GM23338 (cell line): ENCODE measurements at regions not wholly inside any gene's neighbourhood (a gene's known extent, or its start where the extent isn't known, plus 50 kb on each side); places are given as distances from the start of the nearest gene placed in this dataset.

Experiments used
- ATAC-seq: fragments of 200-7000 bp; cut with Tn5 transposase; 3 replicates; pipeline ENCODE4 v1.9.1; 2020
- DNase-seq: peaks from one replicate; pipeline ENCODE4 v3.0.0-alpha.2; 2015; ENCODE audit warnings: low spot score
- H2AFZ ChIP-seq: fragments of 200-600 bp; sonication (generic); 2 replicates; pipeline ENCODE4 v1.8.0; 2016; ENCODE audit warnings: antibody characterized with exemption, mild to moderate bottlenecking, moderate library complexity
- H3F3A ChIP-seq: fragments of 200-600 bp; sonication (generic); replicated peaks from 2 replicates; pipeline ENCODE4 v1.8.0; 2017; ENCODE audit warnings: antibody characterized with exemption, mixed run types, low read depth
- H3K27ac ChIP-seq: fragments of 200-600 bp; sonication (generic); 2 replicates; pipeline ENCODE4 v1.6.1; 2016; ENCODE audit warnings: low read depth
- H3K27me3 ChIP-seq: fragments of 200-600 bp; sonication (generic); 2 replicates; pipeline ENCODE4 v1.8.0; 2016; ENCODE audit warnings: mild to moderate bottlenecking, mixed run types, moderate library complexity; ENCODE audit not compliant: insufficient read depth
- H3K36me3 ChIP-seq: fragments of 200-600 bp; sonication (generic); 2 replicates; pipeline ENCODE4 v1.8.0; 2016; ENCODE audit warnings: mild to moderate bottlenecking; ENCODE audit not compliant: insufficient read depth
- H3K4me1 ChIP-seq: fragments of 200-600 bp; sonication (generic); 2 replicates; pipeline ENCODE4 v1.8.0; 2016; ENCODE audit warnings: mild to moderate bottlenecking, moderate library complexity; ENCODE audit not compliant: insufficient read depth
- H3K4me2 ChIP-seq: fragments of 200-600 bp; sonication (generic); 2 replicates; pipeline ENCODE4 v1.7.1; 2017; ENCODE audit warnings: mixed run types
- H3K4me3 ChIP-seq: fragments of 200-600 bp; sonication (generic); 2 replicates; pipeline ENCODE4 v1.6.1; 2016; ENCODE audit warnings: mixed run types
- H3K79me2 ChIP-seq: fragments of 200-600 bp; sonication (generic); replicated peaks from 2 replicates; pipeline ENCODE4 v1.8.0; 2017; ENCODE audit warnings: mild to moderate bottlenecking; ENCODE audit not compliant: insufficient read depth
- H3K9me2 ChIP-seq: fragments of 200-600 bp; sonication (generic); 2 replicates; pipeline ENCODE4 v1.8.0; 2017; ENCODE audit not compliant: insufficient read depth
- H4K20me1 ChIP-seq: fragments of 200-600 bp; sonication (generic); replicated peaks from 2 replicates; pipeline ENCODE4 v1.8.0; 2017; ENCODE audit warnings: mild to moderate bottlenecking; ENCODE audit not compliant: insufficient read depth
- H3K27ac Mint-ChIP-seq: 2 replicates; pipeline ENCODE4 v1.8.0; 2020; ENCODE audit warnings: inconsistent platforms, mild to moderate bottlenecking, moderate library complexity, mixed read lengths
- H3K27me3 Mint-ChIP-seq: 3 replicates; pipeline ENCODE4 v1.8.0; 2022; ENCODE audit warnings: low read depth, mild to moderate bottlenecking, moderate library complexity, mixed read lengths, inconsistent platforms; ENCODE audit not compliant: insufficient read depth, poor library complexity
- H3K36me3 Mint-ChIP-seq: 3 replicates; pipeline ENCODE4 v1.8.0; 2021; ENCODE audit warnings: low read depth, mild to moderate bottlenecking, inconsistent platforms, moderate library complexity, mixed read lengths
- H3K4me1 Mint-ChIP-seq: 3 replicates; pipeline ENCODE4 v1.8.0; 2020; ENCODE audit warnings: mild to moderate bottlenecking, inconsistent platforms, mixed read lengths
- H3K4me3 Mint-ChIP-seq: 3 replicates; pipeline ENCODE4 v1.8.0; 2021; ENCODE audit warnings: moderate library complexity, mild to moderate bottlenecking, inconsistent platforms, mixed read lengths
- H3K9me3 Mint-ChIP-seq: 3 replicates; pipeline ENCODE4 v1.8.0; 2020; ENCODE audit warnings: moderate library complexity, mild to moderate bottlenecking, inconsistent platforms, mixed read lengths
- CREB1 ChIP-seq: fragments of 250-450 bp; sonication (Bioruptor Pico); IDR thresholded peaks from 2 replicates; pipeline ENCODE4 v1.5.0; 2020; ENCODE audit warnings: low read depth, mild to moderate bottlenecking, moderate library complexity
- EZH2phosphoT487 ChIP-seq: fragments of 200-600 bp; sonication (generic); IDR thresholded peaks from one replicate; pipeline ENCODE4 v1.8.1; 2018; ENCODE audit warnings: antibody characterized with exemption; ENCODE audit not compliant: unreplicated experiment
- JUNB ChIP-seq: IDR thresholded peaks from one replicate; pipeline ENCODE4 v1.6.1; 2016; ENCODE audit warnings: antibody characterized with exemption; ENCODE audit not compliant: unreplicated experiment
- NANOG ChIP-seq: IDR thresholded peaks from 2 replicates; pipeline ENCODE4 v1.6.1; 2016; ENCODE audit warnings: antibody characterized with exemption, borderline replicate concordance
- POLR2AphosphoS5 ChIP-seq: IDR thresholded peaks from 2 replicates; pipeline ENCODE4 v1.6.1; 2016; ENCODE audit warnings: antibody characterized with exemption, low read depth
- STAT1 ChIP-seq: IDR thresholded peaks from one replicate; pipeline ENCODE4 v1.6.1; 2016; ENCODE audit warnings: antibody characterized with exemption; ENCODE audit not compliant: unreplicated experiment
- ZNF114 ChIP-seq: fragments of 250-450 bp; sonication (Bioruptor Pico); IDR thresholded peaks from 2 replicates; pipeline ENCODE4 v1.5.0; 2020; ENCODE audit warnings: mild to moderate bottlenecking, moderate library complexity
- TF ChIP-seq, protein P1 (sequence below), 2 experiments: fragments of 200-600 bp in 1 of 2; sonication (generic) in 1 of 2; conservative IDR thresholded peaks; 2 replicates each; pipeline versions ENCODE4 v1.5.1 to v1.6.1; 2016 to 2017; ENCODE audit warnings: antibody characterized with exemption in 2 of 2, low read depth in 2 of 2, mild to moderate bottlenecking in 2 of 2, moderate library complexity in 1 of 2
- TF ChIP-seq, protein P2 (sequence below): IDR thresholded peaks from one replicate; pipeline ENCODE4 v1.6.1; 2018; ENCODE audit warnings: antibody characterized with exemption; ENCODE audit not compliant: unreplicated experiment
- TF ChIP-seq, protein P3 (sequence below): IDR thresholded peaks from 2 replicates; pipeline ENCODE4 v1.6.1; 2016; ENCODE audit warnings: antibody characterized with exemption
- TF ChIP-seq, protein P4 (sequence below): fragments of 250-450 bp; sonication (Bioruptor Pico); IDR thresholded peaks from 2 replicates; pipeline ENCODE4 v1.5.0; 2020; ENCODE audit warnings: mild to moderate bottlenecking, moderate library complexity

DNA sequence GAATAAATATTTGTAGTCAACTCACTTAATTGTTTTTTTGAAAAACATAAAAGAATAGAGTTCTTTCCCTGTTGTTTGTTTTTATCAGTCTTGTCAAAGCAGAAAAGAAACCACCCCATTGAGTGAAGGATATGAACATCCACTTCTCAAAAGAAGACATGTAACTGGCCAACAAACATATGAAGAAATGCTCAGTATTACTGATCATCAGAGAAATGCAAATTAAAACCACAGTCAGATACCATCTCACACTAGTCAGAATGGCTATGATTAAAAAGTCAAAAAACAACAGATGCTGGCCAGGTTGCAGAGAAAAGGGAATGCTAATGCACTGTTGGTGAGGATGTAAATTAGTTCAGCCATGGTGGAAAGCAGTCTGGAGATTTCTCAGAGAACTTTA is 326.1 kb upstream of the EMCN start:
- Mint-ChIP-seq H3K27me3 (no peaks in the 10 kb centered on the region), H3K36me3 (no peaks in the 10 kb centered on the region), H3K4me3 (no peak overlapping the region), H3K9me3 (no peaks in the 10 kb centered on the region; the same call in 2 of the 3 replicates), H3K27ac (no peak overlapping the region), H3K4me1 (peaks cover 7% of the 10 kb centered on the region)
- Histone ChIP-seq H3K27ac (no peak overlapping the region), H3K36me3 (no peaks in the 10 kb centered on the region), H2AFZ (no peak overlapping the region), H4K20me1 (no peaks in the 10 kb centered on the region), H3F3A (no peaks in the 10 kb centered on the region), H3K79me2 (no peaks in the 10 kb centered on the region), H3K4me3 (no peak overlapping the region), H3K27me3 (no peaks in the 10 kb centered on the region), H3K4me2 (no peak overlapping the region), H3K9me2 (0 out of 2 replicates have a peak, but pooled peaks cover 6% of the 10 kb centered on the region), H3K4me1 (0 out of 2 replicates have a peak, but pooled peaks cover 10% of the 10 kb centered on the region)
- DNase-seq (no peak), ATAC-seq (no peak)
- TF ChIP-seq, protein P1, sequence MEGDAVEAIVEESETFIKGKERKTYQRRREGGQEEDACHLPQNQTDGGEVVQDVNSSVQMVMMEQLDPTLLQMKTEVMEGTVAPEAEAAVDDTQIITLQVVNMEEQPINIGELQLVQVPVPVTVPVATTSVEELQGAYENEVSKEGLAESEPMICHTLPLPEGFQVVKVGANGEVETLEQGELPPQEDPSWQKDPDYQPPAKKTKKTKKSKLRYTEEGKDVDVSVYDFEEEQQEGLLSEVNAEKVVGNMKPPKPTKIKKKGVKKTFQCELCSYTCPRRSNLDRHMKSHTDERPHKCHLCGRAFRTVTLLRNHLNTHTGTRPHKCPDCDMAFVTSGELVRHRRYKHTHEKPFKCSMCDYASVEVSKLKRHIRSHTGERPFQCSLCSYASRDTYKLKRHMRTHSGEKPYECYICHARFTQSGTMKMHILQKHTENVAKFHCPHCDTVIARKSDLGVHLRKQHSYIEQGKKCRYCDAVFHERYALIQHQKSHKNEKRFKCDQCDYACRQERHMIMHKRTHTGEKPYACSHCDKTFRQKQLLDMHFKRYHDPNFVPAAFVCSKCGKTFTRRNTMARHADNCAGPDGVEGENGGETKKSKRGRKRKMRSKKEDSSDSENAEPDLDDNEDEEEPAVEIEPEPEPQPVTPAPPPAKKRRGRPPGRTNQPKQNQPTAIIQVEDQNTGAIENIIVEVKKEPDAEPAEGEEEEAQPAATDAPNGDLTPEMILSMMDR (conservative IDR thresholded peaks at IDR 0.05; ENCODE audit: low read depth in 2 of 2), result no peak
- TF ChIP-seq, protein P2, sequence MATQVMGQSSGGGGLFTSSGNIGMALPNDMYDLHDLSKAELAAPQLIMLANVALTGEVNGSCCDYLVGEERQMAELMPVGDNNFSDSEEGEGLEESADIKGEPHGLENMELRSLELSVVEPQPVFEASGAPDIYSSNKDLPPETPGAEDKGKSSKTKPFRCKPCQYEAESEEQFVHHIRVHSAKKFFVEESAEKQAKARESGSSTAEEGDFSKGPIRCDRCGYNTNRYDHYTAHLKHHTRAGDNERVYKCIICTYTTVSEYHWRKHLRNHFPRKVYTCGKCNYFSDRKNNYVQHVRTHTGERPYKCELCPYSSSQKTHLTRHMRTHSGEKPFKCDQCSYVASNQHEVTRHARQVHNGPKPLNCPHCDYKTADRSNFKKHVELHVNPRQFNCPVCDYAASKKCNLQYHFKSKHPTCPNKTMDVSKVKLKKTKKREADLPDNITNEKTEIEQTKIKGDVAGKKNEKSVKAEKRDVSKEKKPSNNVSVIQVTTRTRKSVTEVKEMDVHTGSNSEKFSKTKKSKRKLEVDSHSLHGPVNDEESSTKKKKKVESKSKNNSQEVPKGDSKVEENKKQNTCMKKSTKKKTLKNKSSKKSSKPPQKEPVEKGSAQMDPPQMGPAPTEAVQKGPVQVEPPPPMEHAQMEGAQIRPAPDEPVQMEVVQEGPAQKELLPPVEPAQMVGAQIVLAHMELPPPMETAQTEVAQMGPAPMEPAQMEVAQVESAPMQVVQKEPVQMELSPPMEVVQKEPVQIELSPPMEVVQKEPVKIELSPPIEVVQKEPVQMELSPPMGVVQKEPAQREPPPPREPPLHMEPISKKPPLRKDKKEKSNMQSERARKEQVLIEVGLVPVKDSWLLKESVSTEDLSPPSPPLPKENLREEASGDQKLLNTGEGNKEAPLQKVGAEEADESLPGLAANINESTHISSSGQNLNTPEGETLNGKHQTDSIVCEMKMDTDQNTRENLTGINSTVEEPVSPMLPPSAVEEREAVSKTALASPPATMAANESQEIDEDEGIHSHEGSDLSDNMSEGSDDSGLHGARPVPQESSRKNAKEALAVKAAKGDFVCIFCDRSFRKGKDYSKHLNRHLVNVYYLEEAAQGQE, result no peak
- no peak for TF ChIP-seq EZH2phosphoT487
- TF ChIP-seq, protein P3, sequence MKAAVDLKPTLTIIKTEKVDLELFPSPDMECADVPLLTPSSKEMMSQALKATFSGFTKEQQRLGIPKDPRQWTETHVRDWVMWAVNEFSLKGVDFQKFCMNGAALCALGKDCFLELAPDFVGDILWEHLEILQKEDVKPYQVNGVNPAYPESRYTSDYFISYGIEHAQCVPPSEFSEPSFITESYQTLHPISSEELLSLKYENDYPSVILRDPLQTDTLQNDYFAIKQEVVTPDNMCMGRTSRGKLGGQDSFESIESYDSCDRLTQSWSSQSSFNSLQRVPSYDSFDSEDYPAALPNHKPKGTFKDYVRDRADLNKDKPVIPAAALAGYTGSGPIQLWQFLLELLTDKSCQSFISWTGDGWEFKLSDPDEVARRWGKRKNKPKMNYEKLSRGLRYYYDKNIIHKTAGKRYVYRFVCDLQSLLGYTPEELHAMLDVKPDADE, result no peak
- TF ChIP-seq, protein P4, sequence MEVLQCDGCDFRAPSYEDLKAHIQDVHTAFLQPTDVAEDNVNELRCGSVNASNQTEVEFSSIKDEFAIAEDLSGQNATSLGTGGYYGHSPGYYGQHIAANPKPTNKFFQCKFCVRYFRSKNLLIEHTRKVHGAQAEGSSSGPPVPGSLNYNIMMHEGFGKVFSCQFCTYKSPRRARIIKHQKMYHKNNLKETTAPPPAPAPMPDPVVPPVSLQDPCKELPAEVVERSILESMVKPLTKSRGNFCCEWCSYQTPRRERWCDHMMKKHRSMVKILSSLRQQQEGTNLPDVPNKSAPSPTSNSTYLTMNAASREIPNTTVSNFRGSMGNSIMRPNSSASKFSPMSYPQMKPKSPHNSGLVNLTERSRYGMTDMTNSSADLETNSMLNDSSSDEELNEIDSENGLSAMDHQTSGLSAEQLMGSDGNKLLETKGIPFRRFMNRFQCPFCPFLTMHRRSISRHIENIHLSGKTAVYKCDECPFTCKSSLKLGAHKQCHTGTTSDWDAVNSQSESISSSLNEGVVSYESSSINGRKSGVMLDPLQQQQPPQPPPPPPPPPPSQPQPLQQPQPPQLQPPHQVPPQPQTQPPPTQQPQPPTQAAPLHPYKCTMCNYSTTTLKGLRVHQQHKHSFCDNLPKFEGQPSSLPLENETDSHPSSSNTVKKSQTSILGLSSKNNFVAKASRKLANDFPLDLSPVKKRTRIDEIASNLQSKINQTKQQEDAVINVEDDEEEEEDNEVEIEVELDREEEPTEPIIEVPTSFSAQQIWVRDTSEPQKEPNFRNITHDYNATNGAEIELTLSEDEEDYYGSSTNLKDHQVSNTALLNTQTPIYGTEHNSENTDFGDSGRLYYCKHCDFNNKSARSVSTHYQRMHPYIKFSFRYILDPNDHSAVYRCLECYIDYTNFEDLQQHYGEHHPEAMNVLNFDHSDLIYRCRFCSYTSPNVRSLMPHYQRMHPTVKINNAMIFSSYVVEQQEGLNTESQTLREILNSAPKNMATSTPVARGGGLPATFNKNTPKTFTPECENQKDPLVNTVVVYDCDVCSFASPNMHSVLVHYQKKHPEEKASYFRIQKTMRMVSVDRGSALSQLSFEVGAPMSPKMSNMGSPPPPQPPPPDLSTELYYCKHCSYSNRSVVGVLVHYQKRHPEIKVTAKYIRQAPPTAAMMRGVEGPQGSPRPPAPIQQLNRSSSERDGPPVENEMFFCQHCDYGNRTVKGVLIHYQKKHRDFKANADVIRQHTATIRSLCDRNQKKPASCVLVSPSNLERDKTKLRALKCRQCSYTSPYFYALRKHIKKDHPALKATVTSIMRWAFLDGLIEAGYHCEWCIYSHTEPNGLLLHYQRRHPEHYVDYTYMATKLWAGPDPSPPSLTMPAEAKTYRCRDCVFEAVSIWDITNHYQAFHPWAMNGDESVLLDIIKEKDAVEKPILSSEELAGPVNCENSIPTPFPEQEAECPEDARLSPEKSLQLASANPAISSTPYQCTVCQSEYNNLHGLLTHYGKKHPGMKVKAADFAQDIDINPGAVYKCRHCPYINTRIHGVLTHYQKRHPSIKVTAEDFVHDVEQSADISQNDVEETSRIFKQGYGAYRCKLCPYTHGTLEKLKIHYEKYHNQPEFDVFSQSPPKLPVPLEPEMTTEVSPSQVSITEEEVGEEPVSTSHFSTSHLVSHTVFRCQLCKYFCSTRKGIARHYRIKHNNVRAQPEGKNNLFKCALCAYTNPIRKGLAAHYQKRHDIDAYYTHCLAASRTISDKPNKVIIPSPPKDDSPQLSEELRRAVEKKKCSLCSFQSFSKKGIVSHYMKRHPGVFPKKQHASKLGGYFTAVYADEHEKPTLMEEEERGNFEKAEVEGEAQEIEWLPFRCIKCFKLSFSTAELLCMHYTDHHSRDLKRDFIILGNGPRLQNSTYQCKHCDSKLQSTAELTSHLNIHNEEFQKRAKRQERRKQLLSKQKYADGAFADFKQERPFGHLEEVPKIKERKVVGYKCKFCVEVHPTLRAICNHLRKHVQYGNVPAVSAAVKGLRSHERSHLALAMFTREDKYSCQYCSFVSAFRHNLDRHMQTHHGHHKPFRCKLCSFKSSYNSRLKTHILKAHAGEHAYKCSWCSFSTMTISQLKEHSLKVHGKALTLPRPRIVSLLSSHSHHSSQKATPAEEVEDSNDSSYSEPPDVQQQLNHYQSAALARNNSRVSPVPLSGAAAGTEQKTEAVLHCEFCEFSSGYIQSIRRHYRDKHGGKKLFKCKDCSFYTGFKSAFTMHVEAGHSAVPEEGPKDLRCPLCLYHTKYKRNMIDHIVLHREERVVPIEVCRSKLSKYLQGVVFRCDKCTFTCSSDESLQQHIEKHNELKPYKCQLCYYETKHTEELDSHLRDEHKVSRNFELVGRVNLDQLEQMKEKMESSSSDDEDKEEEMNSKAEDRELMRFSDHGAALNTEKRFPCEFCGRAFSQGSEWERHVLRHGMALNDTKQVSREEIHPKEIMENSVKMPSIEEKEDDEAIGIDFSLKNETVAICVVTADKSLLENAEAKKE, result no peak
- no peak for TF ChIP-seq CREB1
- no peak for TF ChIP-seq ZNF114 (CRISPR knock-in tag)
- TF ChIP-seq POLR2AphosphoS5, result no peak
- TF ChIP-seq JUNB, result no peak
- TF ChIP-seq STAT1, result no peak
- no peak for TF ChIP-seq NANOG
